ENCODE measurements at regions not wholly inside any gene's neighbourhood (a gene's known extent, or its start where the extent isn't known, plus 50 kb on each side); places are given as distances from the start of the nearest gene placed in this dataset.

DNA sequence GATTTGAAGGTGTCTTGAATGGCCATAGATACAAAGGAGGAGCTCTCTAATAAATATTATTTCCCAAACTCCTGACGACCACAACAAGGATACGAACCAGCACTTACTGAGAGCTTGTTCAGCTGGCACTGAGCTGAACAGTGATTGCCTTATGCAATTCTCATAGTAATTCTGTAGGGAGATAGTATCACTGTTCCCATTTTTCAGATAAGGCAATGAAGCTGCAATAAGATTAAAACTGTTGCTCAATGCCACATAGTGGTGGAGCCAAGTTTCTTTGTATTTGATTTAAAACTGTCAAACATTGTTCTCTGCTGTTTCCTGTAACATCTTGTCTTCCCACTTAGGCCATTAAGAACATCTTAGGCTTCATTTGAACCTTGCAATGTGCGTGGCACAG is 163.9 kb downstream of the RPLP1 start:
- TF ChIP-seq POLR2A (IDR thresholded peaks at IDR 0.05; ENCODE audit: low read length), result no peak
- TF ChIP-seq GATA1 (IDR thresholded peaks at IDR 0.05; ENCODE audit: low read depth, low read length), result no peak
